Ovary (tissue), 7 donors: ENCODE measurements at regions not wholly inside any gene's neighbourhood (a gene's known extent, or its start where the extent isn't known, plus 50 kb on each side); places are given as distances from the start of the nearest gene placed in this dataset.

Source experiments
- DNase-seq, 5 donors: peaks; one replicate each; pipeline ENCODE4 v3.0.0-alpha.2; 2019 to 2020
- H3K27ac ChIP-seq, 2 donors: fragments of 200-600 bp; one replicate each; pipeline versions ENCODE4 v1.5.1 to v1.8.0; 2019 to 2022
- H3K27me3 ChIP-seq: fragments of 200-600 bp; one replicate; pipeline ENCODE4 v1.8.0; 2022
- H3K36me3 ChIP-seq: fragments of 200-600 bp; sonication (generic); one replicate; pipeline ENCODE4 v1.5.1; 2019
- H3K4me1 ChIP-seq: one replicate; pipeline ENCODE4 v1.8.1; 2013; ENCODE audit warnings: mild to moderate bottlenecking, moderate library complexity; ENCODE audit not compliant: insufficient read depth
- H3K4me3 ChIP-seq: fragments of 200-600 bp; sonication (generic); one replicate; pipeline ENCODE4 v1.5.1; 2017
- H3K9me3 ChIP-seq, 2 donors: fragments of 200-600 bp in 1 of 2; sonication (generic) in 1 of 2; one replicate each; pipeline versions ENCODE4 v1.5.1 to v1.8.1; 2013 to 2019; ENCODE audit warnings: mild to moderate bottlenecking in 1 of 2, moderate library complexity in 1 of 2
- CTCF ChIP-seq, 3 donors: fragments of 450-650 bp in 2 of 3; fragments of 200-600 bp in 1 of 3; IDR thresholded peaks; one replicate each; pipeline versions ENCODE4 v1.5.1 to v1.8.0; 2016 to 2022; ENCODE audit warnings: antibody characterized with exemption in 3 of 3, mild to moderate bottlenecking in 1 of 3
- EP300 ChIP-seq: sonication (generic); formaldehyde crosslinking; IDR thresholded peaks from one replicate; pipeline ENCODE4 v1.6.1; 2017; ENCODE audit warnings: antibody characterized with exemption
- POLR2A ChIP-seq: fragments of 450-650 bp; IDR thresholded peaks from one replicate; pipeline ENCODE4 v1.6.1; 2017; ENCODE audit warnings: antibody characterized with exemption, mild to moderate bottlenecking, moderate library complexity
- WGBS, 3 donors: extraction: QIAGEN DNeasy Blood & Tissue Kit in 1 of 3; methylation state at CpG; one replicate each; pipeline versions ENCODE4 v1.1.5 to v1.1.7; 2013 to 2017; 5-methylcytosine and 5-hydroxymethylcytosine counted together
- intact Hi-C, 4 donors: fragments of 100-400 bp; cut with DNase I; formaldehyde crosslinking; loops; one replicate each; pipeline versions ENCODE4 v1.11.0 to v1.15.1; 2022 to 2023
- donor health status: DM: no; HTN: no; CAD: no; lungs with moderate emphysema.
- donor health status: DM: no; HTN: no; CAD: no.
- donor health status: Bipolar disorder and iron deficiency.
- donor health status: DM: no; HTN: no; CAD: no.
- donor health status: DM: yes; HTN: yes; CAD: no.

DNA sequence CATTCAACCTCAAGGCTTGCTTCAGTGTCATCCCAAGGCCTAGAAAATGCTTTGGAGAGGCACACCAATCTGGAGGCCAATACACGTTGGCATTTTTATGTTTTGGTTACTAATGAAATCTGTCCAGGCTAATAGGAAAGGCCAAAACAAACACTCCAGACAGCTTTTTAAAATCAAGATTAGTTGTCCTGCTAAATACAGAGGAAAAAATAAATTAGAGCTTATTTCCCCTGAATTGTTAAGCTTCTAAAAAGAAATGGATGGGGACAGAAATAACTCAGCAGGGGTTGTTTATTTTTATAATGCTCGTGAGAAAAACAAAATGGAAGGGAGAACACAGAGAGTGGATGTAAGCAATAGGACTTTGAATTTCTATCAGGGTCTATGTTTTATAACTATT is 438.5 kb upstream of the LRRC4C start:
- H3K9me3 ChIP-seq = no peaks in the 10 kb centered on the region
- no peak overlapping the region for H3K4me3 ChIP-seq
- no peaks in the 10 kb centered on the region for H3K36me3 ChIP-seq
- 27 to 41% (median 37%) methylated on average over 2 of the region's 2 CpGs for WGBS, 3 donors
- intact Hi-C loops = no loop called here
- TF ChIP-seq CTCF (IDR thresholded peaks at IDR 0.05) = no peak
- no peak for TF ChIP-seq POLR2A
- TF ChIP-seq EP300 = no peak
- DNase-seq = no peak
- H3K27me3 ChIP-seq = no peaks in the 10 kb centered on the region
- no peaks in the 10 kb centered on the region for H3K4me1 ChIP-seq
- no peak overlapping the region for H3K27ac ChIP-seq

DNA sequence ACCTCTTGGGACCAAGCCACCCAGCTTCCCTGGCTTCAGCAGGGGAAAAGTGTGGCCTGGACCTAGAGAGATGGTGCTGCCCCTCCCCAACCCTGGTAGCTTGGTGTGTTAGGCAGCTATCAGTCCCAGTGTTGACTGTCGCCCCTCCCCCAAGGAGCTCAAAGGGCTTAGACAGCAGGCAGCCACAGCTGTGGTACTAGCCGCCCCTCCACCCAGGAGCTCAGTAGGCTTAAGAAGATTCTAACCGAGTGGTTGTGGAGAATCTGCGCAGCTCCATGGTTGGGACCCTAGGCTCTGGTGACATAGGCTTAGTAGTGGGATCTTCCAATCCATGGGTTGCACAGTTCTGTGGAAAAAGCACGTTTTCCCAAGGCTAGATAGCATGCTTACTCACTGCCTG is 458.4 kb upstream of the LRRC4C start:
- WGBS, 3 donors = 81 to 87% (median 83%) methylated on average over 5 of the region's 5 CpGs
- Histone ChIP-seq H3K27ac (no peak overlapping the region), H3K4me1 (no peaks in the 10 kb centered on the region), H3K9me3 (no peaks in the 10 kb centered on the region), H3K36me3 (no peaks in the 10 kb centered on the region), H3K27me3 (no peaks in the 10 kb centered on the region), H3K4me3 (no peak overlapping the region)
- no peak for TF ChIP-seq CTCF (IDR thresholded peaks at IDR 0.05)
- no peak for TF ChIP-seq EP300
- TF ChIP-seq POLR2A = no peak
- DNase-seq = no peak
- intact Hi-C loops = no loop called here

DNA sequence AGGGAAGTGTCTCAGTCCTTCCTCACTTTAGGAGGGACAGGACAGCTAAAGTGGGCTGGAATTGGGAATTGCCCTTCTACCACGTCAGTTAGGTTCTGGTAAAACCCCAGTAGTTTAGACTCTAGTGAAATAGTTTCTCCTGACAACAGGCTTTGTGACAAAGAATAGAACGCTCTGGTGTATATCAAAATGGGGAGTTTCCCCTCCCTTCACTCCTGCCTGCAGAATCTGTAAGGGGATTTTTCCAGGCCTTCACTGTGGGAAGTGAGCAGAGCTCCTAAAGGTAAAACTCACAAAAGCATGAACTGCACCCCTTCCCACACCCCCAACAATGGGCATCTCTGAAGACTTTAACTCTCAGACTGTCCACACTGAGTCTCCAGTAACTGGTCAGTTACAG is 460.9 kb upstream of the LRRC4C start:
- no peaks in the 10 kb centered on the region for H3K4me1 ChIP-seq
- DNase-seq = no peak
- H3K27me3 ChIP-seq = no peaks in the 10 kb centered on the region
- intact Hi-C loops = no loop called here
- no peaks in the 10 kb centered on the region for H3K36me3 ChIP-seq
- H3K9me3 ChIP-seq = no peaks in the 10 kb centered on the region
- TF ChIP-seq EP300 (no peak), POLR2A (no peak), CTCF (IDR thresholded peaks at IDR 0.05) (no peak)
- no peak overlapping the region for H3K4me3 ChIP-seq
- WGBS, 3 donors = 39 to 59% (median 47%) methylated on average over 2 of the region's 2 CpGs
- no peak overlapping the region for H3K27ac ChIP-seq

DNA sequence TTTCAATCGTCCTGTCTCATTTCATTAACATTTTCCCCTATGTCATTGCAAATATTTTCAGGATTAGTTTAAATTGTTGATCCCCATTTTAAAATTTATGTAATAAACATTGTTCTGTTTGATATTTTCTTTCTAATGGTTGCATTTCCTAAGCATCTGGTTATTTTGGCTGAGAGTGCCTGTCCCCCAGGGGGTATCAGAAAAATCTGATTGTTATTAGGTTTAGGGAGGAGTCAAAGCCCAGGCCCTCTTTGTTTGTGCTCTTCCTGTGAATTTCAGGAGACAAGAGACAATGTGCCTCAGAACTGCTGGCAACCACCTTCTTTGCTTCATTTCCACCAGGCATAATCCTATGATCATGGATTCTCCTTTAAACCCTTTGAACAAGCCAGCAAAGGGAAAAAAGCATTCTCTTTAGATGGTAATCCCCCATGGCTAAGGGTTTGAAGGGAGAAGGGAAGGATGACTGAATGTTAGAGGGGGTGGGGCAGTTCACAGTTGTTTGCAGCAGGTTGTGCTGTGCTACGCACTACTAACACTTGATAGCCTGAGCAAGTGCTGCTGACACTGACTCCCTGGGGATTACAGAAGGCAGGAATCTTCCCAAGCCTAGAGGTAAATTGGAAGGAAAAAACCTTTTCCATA is 462.4 kb upstream of the LRRC4C start:
- no peak for DNase-seq
- 71 to 83% (median 75%) methylated on average over 2 of the region's 2 CpGs for whole genome bisulfite sequencing, 3 donors
- no peaks in the 10 kb centered on the region for H3K9me3 ChIP-seq
- no peaks in the 10 kb centered on the region for H3K27me3 ChIP-seq
- TF ChIP-seq CTCF (IDR thresholded peaks at IDR 0.05) = no peak
- no peak for TF ChIP-seq POLR2A
- TF ChIP-seq EP300 = no peak
- H3K27ac ChIP-seq = no peak overlapping the region
- no peak overlapping the region for H3K4me3 ChIP-seq
- intact Hi-C loops = no loop called here
- H3K36me3 ChIP-seq = no peaks in the 10 kb centered on the region
- no peaks in the 10 kb centered on the region for H3K4me1 ChIP-seq
